ENCODE measurements at regions not wholly inside any gene's neighbourhood (a gene's known extent, or its start where the extent isn't known, plus 50 kb on each side); places are given as distances from the start of the nearest gene placed in this dataset.
"Not testable (repeated sequence)": the region's sequence is repeated elsewhere in the genome, so short reads cannot be mapped to it uniquely, and the experiment has no call there.

DNA sequence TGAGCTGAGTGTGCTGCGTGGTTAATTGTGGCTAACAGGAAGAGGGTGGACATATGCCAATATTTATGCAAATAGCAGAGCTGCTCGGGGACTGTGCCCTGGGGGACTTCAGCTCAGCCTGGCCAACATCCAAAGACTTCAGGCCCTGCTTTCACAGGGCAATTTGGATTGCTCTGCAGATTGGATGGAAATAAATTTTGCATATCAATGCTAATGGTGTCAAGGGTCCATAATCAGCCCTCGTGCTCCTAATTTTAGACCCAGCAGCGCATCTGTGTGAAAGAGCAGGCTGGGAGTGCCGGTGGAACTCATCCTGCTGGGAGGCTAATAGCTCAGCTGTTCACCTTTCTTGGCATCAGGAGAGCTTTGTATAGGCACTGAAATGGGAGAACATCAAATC, 270.1 kb downstream of the TCERG1L start:
- no peak for DNase-seq

- not testable (repeated sequence) for DNase-seq
Observed at GRCh38 chr10:131042015-131042414, 269.5 kb downstream of the TCERG1L start.
